ENCODE measurements at regions not wholly inside any gene's neighbourhood (a gene's known extent, or its start where the extent isn't known, plus 50 kb on each side); places are given as distances from the start of the nearest gene placed in this dataset.

GRCh38 chrX:78603908-78604307 is 55.2 kb downstream of the RTL3 start:
- no peak for DNase-seq (ENCODE audit: low spot score)
- no peak for ATAC-seq
- TF ChIP-seq PRDM15 (CRISPR knock-in tag; IDR thresholded peaks at IDR 0.05) (no peak), RELA (CRISPR knock-in tag; IDR thresholded peaks at IDR 0.05; ENCODE audit: borderline replicate concordance) (no peak), NR2C2 (CRISPR knock-in tag; IDR thresholded peaks at IDR 0.05) (no peak), ZNF219 (CRISPR knock-in tag; IDR thresholded peaks at IDR 0.05; ENCODE audit: borderline replicate concordance) (no peak), GRHL2 (CRISPR knock-in tag; IDR thresholded peaks at IDR 0.05; ENCODE audit: insufficient replicate concordance, severe bottlenecking) (no peak), ZNF532 (CRISPR knock-in tag; IDR thresholded peaks at IDR 0.05; ENCODE audit: borderline replicate concordance) (no peak), E2F1 (CRISPR knock-in tag; IDR thresholded peaks at IDR 0.05) (no peak), IRF1 (CRISPR knock-in tag; IDR thresholded peaks at IDR 0.05) (no peak), AR (CRISPR knock-in tag; IDR thresholded peaks at IDR 0.05) (no peak)
- Mint-ChIP-seq H3K9me3 (peaks cover 11% of the 10 kb centered on the region), H3K27me3 (ENCODE audit: low read depth) (no peaks in the 10 kb centered on the region), H3K4me1 (peaks cover 4% of the 10 kb centered on the region; the same call in 1 of the 2 replicates), H3K4me3 (no peak overlapping the region), H3K27ac (no peak overlapping the region), H3K36me3 (no peaks in the 10 kb centered on the region; the same call in 1 of the 2 replicates)
- ChIA-PET POLR2A (no interaction called here), CTCF (no interaction called here)

GRCh38 chrX:78595901-78596502 is 63.1 kb downstream of the RTL3 start:
- H3K27me3 Mint-ChIP-seq (ENCODE audit: low read depth) = no peaks in the 10 kb centered on the region
- ChIA-PET CTCF (interaction anchor here (0.6 to 1.0 kb wide), 3 partner anchors 112 to 1210 kb away, joined by 3 to 4 read pairs (median 4); no protein-coding TSS in a partner anchor), POLR2A (no interaction called here)
- TF ChIP-seq CTCF (IDR thresholded peaks at IDR 0.05) = peak; percentile 25; the same call in 1 of the 2 replicates
- no peak for TF ChIP-seq ZNF263 (CRISPR knock-in tag; IDR thresholded peaks at IDR 0.05; ENCODE audit: low read depth)
- ATAC-seq = peak; percentile 59
- H3K4me1 Mint-ChIP-seq = no peaks in the 10 kb centered on the region
- no peaks in the 10 kb centered on the region; the same call in 1 of the 2 replicates for H3K36me3 Mint-ChIP-seq
- H3K27ac Mint-ChIP-seq = no peak overlapping the region
- H3K9me3 Mint-ChIP-seq = peaks cover 7% of the 10 kb centered on the region
- DNase-seq (ENCODE audit: low spot score) = peak; percentile 37
- no peak overlapping the region for H3K4me3 Mint-ChIP-seq
